GM21723 (cell line): ENCODE measurements at regions not wholly inside any gene's neighbourhood (a gene's known extent, or its start where the extent isn't known, plus 50 kb on each side); places are given as distances from the start of the nearest gene placed in this dataset.

Source experiments
- ATAC-seq: cut with Tn5 transposase; IDR thresholded peaks from one replicate; pipeline ENCODE4 v1.9.1; 2021; ENCODE audit warnings: mild to moderate bottlenecking, moderate library complexity; ENCODE audit not compliant: unreplicated experiment

DNA sequence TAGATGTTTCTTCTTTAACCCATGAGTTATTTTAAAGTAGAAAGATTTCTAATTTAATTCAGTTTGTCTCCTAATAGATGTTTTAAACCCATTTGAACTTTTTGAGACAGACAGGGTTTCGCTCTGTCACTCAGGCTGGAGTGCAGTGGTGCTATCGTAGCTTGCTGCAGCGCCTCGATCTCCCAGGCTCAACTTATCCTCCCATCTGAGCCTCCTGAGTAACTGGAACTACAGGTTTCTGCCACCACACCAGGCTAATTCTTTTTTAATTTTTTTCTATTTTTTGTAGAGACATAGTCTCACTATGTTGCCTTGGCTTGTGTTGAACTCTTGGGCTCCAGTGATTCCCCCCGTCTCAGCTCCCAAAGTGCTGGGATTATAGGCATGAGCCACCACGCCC, 53.0 kb upstream of the RAB18 start:
- ATAC-seq, result no peak

DNA sequence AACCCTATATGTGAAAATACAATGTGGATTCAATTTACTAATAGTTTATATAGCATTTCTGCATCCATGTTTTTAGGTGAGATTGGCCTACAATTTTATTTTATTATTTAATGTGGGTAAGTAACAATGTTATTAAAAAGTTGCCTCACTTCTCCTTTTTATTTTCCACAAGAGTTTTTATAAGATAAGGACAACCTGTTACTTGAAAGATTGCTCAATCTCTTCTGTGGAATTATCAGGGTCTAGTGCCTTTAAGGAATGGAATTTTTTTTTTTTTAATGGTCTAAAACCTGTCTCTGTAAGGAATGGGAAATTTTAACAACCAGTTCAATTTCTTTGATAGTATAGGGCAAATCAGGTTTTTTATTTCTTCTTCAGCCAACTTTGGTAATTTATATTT, 53.9 kb upstream of the RAB18 start:
- no peak for ATAC-seq

DNA sequence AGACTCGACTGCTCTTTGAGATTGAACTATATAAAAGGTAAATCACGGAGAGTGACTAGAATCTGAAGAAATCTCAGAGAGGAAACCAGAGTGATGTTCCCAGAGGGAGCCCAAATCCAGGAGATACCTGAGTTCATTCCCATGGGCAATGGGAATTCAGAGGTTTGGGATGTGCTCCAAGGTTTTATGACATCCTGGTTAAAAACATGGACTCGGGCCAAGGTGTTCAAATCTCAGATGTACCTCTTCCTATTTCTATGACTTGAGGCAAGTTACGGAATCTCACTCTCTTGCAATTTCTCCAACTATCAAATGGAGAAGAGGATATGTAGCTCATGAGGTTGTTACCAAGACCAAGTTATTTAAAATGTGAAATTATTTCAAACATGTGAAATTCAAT, 54.5 kb upstream of the RAB18 start:
- ATAC-seq, result no peak

DNA sequence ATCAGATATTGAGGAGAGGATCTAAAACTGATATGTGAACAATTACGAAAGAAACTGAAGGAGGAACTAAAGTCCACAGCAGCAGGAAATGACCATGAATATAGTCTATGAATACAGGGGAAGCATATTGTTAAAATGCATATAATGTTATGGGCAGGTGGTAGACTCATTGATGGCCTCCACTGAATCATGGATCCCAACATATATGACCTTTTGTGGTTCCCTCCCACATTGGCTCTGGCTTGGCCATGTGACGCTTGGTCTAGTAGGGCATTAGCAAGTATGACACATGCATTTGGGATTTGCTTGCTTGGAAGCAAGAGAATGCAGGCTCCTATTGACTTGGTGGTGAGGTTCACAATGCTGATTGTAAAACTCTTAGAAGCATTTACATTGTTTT, 55.2 kb upstream of the RAB18 start:
- no peak for ATAC-seq

DNA sequence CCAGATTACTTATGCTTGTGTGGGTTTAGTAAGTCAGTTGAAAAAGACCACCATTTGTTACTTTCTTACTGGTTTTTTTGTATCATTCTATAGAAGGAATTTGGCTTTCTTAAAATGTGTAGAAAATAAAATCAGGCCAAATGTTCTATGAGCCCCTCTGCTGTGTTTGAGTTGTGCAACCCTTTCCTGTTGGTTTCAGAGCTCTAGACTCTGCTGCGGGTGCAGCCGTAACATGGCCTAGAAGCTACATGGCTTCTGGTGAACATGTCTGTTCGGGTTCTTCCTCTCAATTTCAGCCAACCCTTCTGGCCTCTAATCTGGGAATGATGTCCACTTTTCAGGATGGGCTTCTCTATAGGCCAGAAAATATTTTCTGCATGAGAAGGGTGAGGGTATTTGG, 56.6 kb upstream of the RAB18 start:
- no peak for ATAC-seq

DNA sequence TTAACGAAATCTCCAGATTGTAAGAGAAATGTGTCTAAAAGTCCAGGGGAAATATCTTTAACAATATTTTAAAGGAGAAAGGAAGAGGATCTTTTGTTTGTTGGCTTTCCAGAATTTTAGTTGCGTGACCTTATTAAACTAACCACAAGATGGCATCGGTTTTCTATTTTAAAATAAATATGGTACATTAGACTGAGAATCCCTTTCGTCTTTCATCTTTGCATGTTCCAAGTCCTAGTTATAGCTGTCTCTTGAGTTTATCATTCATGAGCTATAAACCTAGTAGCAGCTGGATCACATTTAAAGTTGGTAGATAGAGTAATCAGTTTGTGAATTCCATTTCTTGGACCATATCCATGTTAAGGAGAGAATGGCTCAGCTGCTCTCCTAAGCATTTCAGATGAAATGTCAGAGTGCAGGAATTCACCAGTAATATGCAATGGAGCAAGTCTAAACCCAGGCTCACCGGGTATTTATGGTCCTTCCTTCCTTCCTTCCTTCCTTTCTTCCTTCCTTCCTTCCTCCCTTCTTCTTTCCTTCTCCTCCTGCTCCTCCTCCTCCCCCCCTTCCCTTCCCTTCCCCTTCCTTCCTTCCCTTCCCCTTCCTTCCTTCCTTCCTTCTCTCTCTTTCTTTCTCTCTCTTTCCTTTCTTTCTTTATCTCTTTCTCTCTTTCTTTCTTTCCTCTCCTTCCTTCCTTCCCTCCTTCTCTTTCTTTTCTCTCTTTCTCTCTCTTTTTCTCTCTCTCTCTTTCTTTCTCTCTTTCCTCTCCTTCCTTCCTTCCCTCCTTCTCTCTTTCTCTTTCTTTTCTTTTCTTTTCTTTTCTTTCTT, 57.8 kb upstream of the RAB18 start:
- no peak for ATAC-seq

DNA sequence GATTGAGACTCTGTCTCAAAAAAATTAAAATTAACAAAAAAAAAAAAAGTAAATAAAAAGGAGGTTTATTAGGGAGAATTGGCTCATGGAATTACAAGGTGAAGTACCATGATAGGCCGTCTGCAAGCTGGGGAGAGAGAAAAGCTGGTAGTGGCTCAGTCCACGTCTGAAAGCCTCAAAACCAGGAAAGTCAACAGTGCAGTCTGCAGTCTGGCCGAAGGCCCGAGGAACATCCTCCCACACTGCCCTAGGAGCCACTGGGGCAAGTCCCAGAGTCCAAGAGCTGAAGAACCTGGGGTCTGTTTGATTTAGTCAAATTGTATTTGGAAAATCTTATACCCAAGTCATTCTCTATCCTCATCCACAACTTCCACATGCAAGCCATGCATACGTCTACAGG, 59.0 kb upstream of the RAB18 start:
- no peak for ATAC-seq

DNA sequence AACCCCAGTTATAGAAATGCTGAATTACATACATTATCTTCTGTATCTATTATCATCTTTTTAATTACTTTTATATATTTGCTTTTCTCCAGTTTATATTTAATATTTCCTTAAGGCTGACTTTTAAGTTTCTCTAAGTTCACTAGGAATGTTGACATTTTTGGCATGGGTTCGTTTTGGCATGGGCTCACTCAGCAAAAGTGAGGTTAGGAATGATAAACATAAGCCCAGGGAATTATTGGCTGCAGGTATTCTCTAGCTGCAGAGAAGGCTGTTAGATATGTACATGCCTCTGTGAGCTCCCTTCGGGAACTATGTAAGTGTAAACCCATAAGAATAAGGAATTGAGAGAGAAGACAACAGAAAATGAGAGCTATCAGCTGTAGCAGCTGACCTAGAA, 63.6 kb upstream of the RAB18 start:
- ATAC-seq, result no peak

DNA sequence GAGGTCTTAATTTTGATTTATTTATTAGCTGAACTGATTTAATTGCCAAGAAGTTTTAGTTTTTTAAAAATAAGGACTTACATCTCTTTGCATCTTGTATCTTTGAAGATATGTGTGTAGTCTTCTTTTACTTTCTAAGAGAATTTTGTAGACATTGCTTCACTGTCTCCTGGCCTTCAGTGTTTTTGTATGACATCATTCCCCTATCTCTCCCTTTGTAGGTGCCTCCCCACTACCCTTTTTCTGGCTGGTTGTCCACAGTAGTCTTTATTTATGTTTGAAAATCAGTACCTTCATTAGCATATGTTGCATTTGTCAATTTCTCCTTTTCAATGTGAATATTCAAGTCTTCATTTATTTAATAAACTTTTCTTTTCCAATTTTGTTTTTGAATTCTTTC, 64.1 kb upstream of the RAB18 start:
- no peak for ATAC-seq

DNA sequence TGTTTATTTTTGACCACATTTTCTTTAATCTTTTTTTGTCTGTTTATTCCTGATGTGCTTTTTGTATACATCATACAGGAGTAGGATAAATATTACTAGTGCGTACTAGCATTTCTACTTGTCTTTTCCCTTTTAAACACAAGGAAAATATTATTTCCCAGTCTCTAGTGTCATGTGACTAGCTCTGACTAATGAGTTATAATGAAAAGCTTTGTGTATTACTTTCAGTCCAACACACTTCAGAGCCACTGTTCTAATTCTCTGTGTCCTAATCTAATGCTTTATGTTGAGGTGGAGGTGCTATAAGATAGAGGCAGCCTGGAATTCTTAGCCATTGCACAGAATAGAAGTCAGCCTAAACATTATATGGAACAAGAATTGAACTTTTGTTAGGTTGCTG, 65.0 kb upstream of the RAB18 start:
- ATAC-seq, result no peak

DNA sequence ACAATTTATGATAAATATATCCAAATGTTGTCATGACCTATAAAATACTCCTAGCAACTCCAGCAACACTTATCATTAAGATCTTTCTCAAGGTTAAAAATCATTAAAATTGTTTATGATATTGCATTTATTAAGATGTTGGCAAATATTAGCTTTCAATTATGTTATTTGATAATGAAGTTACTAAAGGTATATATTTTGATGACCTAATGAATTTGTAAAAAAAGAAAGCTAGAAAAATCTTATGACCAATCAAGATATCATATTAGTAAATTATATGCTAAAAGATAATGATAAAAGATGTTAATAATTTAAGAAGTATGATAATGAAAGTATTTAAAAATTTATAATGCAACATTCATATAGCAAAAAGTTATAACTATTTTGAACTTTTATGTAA, 66.3 kb upstream of the RAB18 start:
- ATAC-seq, result no peak

DNA sequence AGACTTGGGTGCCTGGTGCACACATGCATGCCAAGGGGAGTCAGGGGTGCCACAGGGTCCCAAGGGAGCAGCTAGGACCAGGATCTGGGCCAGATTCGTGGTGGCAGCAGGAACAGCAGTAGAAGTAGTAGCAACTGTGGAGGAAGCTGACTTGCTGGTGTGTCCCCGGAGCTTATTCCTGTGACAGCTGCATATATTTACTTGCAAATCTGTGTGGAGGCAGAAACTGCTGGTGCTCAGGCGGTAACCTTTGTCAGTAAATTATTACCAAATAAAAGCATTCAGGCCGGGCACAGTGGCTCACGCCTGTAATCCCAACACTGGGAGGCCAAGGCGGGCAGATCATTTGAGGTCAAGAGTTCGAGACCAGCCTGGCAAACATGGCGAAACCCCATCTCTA, 67.4 kb upstream of the RAB18 start:
- ATAC-seq, result no peak

DNA sequence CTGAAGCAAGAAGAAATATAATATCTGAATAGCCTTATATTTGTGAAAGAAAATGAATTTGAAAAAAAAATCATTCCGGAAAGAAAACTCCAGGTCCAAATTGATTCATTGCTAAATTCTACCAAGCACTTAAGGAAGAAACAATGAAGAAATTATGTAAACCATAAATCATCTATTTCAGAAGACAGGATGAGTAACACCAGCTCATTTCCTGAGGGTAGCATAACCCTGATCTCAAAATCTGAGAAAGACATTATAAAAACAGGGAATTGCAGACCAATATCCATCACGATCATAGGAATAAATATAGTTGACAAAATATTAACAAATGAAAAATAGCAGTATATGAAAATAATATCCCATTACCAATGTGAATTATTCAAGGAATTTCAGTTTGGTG, 70.1 kb upstream of the RAB18 start:
- ATAC-seq, result no peak

DNA sequence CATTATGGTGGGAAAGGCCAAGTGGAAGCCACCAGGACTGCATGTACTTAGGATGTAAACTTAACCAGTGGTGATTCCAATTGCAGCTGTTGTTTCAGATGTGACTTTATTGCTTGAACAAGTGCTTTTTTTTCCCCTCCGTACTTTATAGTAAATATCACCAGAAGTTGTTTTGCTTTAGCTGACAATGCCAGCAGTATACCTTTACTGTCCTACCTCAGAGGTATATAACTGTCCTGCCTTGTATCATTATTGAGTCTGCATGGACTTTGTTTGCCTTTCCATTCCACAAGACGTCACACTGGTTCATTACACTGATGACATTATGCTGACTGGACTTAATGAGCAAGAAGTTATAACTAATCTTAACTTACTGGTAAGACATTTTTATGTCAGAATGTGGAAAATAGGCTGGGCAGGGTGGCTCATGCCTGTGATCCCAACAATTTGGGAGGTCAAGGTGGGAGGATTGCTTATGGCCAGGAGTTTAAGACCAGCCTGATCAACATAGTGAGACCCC, 77.1 kb upstream of the RAB18 start:
- no peak for ATAC-seq

DNA sequence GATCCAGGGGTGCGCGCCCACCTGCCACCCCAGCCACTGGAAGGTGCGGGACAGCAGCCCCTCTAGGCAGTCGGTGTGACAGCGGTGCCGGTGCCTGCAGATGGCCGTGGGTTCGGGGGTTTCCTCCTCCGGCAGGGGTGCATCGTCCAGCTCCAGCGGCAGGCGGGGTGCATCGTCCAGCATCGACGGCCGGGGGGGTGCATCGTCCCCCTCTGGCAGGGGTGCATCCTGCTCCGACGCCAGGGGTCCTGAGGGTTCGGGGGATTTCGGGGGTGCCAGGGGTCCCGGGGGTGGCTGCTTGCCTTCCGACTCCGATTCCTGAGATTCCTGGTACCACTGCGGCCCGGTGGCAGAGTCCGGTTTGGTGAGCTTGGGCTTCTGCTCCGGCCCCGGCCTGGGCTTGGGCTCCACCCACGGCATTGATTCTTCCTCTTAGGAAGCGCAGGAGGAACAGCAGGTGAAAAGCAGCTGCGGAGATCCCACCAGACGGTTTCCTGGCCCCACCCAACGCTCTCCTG, 90.2 kb upstream of the RAB18 start:
- no peak for ATAC-seq

DNA sequence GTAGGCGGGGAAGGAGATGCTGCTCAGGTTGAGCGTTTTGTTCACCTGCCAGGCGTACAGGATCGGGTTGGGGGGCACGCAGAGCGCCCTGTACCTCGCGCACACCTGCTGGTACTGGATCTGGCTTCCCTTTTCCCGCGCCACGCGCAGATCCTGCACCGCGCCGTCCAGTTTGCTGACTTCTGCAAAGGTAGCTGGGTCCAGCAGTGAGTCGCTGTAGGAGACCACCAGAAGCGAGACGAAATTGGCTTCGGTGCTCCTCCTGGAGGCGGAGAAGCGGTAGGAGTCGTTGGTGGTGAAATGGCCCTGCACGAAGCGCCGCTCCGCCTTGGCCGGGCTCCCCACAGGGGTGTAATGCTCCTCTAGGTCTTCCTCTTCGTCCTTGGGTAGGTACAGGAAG, 90.7 kb upstream of the RAB18 start:
- ATAC-seq, result no peak

DNA sequence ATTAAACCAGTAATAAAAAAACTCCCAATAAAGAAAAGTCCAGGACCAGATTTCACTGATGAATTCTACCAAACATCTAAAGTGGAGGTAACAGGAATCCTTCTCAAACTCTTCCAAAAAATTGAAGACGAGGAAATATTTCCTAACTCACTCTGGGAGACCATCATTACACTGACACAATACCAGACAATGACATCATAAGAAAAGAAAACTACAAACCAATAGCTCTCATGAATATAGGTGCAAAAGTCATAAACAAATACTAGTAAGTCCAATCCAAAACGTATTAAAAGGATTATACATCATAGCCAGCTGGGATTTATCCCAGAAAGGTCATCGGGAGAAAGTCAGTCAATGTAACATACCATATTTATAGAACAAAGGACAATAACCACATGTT, 94.0 kb upstream of the RAB18 start:
- no peak for ATAC-seq

DNA sequence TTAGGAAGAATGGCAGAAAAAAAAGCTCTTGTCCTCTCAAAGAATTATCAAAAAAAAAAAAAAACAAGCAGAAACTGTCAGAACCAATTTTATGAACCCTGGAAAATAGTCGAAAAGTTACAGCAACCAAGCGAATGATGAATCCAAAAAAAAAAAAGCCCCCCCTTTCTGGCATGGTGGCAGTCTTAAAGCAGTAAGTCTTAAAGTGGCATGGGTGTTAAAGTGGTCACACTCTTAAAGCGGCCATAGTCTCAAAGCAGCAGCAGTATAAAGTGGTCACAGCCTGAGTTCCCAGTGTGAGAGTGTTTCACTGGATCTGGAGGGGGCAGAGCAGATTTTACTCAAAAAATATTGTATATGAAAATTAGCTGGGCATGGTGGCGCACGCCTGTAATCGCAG, 96.8 kb upstream of the RAB18 start:
- no peak for ATAC-seq

DNA sequence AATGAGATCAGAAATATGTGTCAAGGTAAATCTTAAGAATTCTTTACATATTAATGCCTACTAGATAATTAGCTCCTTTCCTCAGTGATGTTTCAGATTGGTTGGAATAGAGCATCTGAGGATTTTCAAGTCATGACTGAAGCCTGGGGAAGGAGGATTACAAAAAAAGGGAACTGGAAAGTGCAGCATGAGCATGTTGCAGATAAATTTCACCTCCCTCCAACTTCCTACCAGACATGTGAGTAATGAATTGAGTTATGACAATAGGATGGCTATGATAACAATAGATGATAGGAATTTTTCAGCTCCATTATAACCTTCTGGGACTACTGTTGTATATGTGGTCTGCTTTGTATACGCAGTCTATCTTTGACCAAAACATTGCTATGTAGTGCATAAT, 104.2 kb upstream of the RAB18 start:
- ATAC-seq, result no peak

DNA sequence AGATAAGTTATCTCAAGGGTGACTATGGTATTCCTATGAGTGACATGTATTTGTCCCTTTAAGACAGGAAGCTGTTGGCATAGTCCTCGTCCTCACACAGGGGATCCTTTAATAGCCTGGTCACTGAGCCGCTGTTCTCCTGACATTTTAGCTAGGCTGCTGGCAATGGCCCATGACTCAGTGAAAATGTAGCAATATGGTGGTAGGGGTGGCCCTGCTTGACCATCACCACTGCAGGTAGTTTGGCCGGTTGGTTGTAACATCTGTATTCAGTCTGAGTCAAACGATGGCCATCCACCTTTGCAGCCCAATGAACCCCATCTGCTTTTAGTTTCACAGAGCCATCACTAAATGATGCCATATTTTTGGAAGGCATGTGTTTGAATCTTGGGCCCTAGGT, 110.1 kb upstream of the RAB18 start:
- ATAC-seq, result no peak

DNA sequence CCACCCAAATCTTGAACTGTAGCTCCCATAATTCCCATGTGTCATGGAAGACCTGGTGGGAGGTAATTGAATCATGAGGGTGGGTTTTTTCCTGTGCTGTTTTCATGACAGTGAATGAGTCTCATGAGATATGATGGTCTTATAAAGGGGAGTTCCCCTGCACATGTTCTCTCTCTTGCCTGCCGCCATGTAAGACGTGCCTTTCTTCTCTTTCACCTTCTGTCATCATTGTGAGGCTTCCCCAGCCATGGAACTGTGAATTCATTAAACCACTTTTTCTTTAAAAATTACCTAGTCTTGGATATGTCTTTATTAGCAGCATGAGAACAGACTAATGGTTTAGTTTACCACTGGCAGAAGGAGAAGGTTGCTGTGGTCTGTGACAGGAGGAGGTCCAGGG, 111.5 kb upstream of the RAB18 start:
- no peak for ATAC-seq

DNA sequence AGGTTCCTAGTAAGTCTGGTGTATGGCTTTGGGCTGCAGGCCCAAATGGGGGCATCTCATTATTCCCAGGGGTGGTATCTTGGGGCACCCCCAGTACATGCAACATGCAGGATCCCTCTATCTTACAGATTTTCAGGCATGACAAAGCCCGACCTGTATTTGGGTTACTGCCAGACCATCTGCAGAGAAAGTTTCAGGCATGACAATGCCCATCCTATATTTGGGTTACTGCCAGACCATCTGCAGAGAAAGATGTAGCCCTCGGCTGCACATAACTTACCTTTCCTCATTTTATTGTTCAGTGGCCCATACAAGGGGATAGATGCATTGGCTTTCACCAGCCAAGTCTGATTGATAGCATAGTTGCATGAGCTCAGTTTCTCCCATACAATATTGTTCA, 112.2 kb upstream of the RAB18 start:
- ATAC-seq, result no peak

DNA sequence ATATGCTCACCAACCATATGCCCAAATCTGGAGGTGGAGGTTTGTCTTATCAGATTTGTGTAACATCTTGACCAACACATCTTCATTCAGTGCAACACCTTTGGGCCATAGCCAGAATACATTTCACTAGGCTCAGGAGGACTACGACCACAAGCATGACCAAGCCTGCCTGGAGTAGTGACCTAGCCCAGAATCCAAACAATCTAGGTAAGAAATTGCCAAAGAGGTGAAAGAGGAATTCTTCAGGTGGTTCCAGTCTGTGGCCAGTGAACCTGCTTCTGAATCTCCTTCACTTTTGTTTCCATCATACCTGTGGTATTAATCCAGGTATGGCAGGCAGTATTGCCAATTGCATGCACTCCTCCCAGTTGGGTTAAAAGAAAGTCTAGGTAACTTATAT, 112.8 kb upstream of the RAB18 start:
- ATAC-seq, result no peak
